WTC11 (cell line): ENCODE measurements at regions not wholly inside any gene's neighbourhood (a gene's known extent, or its start where the extent isn't known, plus 50 kb on each side); places are given as distances from the start of the nearest gene placed in this dataset.

Source experiments
- ATAC-seq: fragments of 200-7000 bp; cut with Tn5 transposase; 2 replicates; pipeline ENCODE4 v1.10.0; 2021; ENCODE audit warnings: mild to moderate bottlenecking, moderate library complexity
- CTCF ChIA-PET: fragments of 300-600 bp; sonication (Branson Sonifier 250); formaldehyde crosslinking; loops from one replicate; lab custom pipeline; 2021; ENCODE audit warnings: antibody characterized with exemption; lab: Charles Lee
- POLR2A ChIA-PET: fragments of 350-600 bp; sonication (Branson Sonifier 250); formaldehyde crosslinking; loops from one replicate; lab custom pipeline; 2021; ENCODE audit warnings: antibody characterized with exemption; lab: Charles Lee
- DNase-seq: peaks from one replicate; pipeline ENCODE4 v3.0.0; 2021; ENCODE audit warnings: low spot score
- H3K27ac Mint-ChIP-seq: 2 replicates; pipeline ENCODE4 v1.8.0; 2021; ENCODE audit warnings: mixed read lengths
- H3K27me3 Mint-ChIP-seq: 2 replicates; pipeline ENCODE4 v1.8.0; 2021; ENCODE audit warnings: low read depth, mild to moderate bottlenecking, moderate library complexity, mixed read lengths
- H3K36me3 Mint-ChIP-seq: 2 replicates; pipeline ENCODE4 v1.8.0; 2021; ENCODE audit warnings: mixed read lengths
- H3K4me1 Mint-ChIP-seq: 2 replicates; pipeline ENCODE4 v1.8.0; 2022; ENCODE audit warnings: mixed read lengths
- H3K4me3 Mint-ChIP-seq: 2 replicates; pipeline ENCODE4 v1.8.0; 2021; ENCODE audit warnings: mild to moderate bottlenecking, moderate library complexity, mixed read lengths
- H3K9me3 Mint-ChIP-seq: 2 replicates; pipeline ENCODE4 v1.8.0; 2021; ENCODE audit warnings: mixed read lengths
- AR ChIP-seq: fragments of 250-450 bp; sonication (Bioruptor Pico); IDR thresholded peaks from 2 replicates; pipeline ENCODE4 v1.9.0; 2021; ENCODE audit warnings: mild to moderate bottlenecking
- CREM ChIP-seq: sonication (generic); formaldehyde crosslinking; IDR thresholded peaks from 2 replicates; pipeline ENCODE4 v1.8.1; 2022; ENCODE audit warnings: mild to moderate bottlenecking, missing genetic modification reagents, moderate library complexity
- E2F1 ChIP-seq: sonication (generic); formaldehyde crosslinking; IDR thresholded peaks from 2 replicates; pipeline ENCODE4 v1.8.0; 2022; ENCODE audit warnings: mild to moderate bottlenecking, missing genetic modification reagents
- MAX ChIP-seq: sonication (generic); formaldehyde crosslinking; IDR thresholded peaks from 2 replicates; pipeline ENCODE4 v1.8.0; 2022; ENCODE audit warnings: mild to moderate bottlenecking, missing genetic modification reagents
- MLX ChIP-seq: sonication (generic); formaldehyde crosslinking; IDR thresholded peaks from 2 replicates; pipeline ENCODE4 v1.8.1; 2023; ENCODE audit warnings: mild to moderate bottlenecking, missing genetic modification reagents, moderate library complexity
- MXD4 ChIP-seq: fragments of 250-450 bp; sonication (Bioruptor Pico); IDR thresholded peaks from 2 replicates; pipeline ENCODE4 v1.8.0; 2021; ENCODE audit warnings: mild to moderate bottlenecking, moderate library complexity, borderline replicate concordance
- PREB ChIP-seq: sonication (generic); formaldehyde crosslinking; IDR thresholded peaks from 2 replicates; pipeline ENCODE4 v1.8.1; 2022; ENCODE audit warnings: mild to moderate bottlenecking, missing genetic modification reagents, moderate library complexity, borderline replicate concordance
- ZNF281 ChIP-seq: sonication (generic); formaldehyde crosslinking; IDR thresholded peaks from 2 replicates; pipeline ENCODE4 v1.8.0; 2023; ENCODE audit warnings: mild to moderate bottlenecking, missing genetic modification reagents

GRCh38 chr2:122486086-122486485 lies 730.6 kb downstream of the TSN start (continued):
- TF ChIP-seq AR (no peak), MXD4 (CRISPR knock-in tag) (no peak), MAX (CRISPR knock-in tag) (no peak)

GRCh38 chr2:122486705-122487415 lies 731.4 kb downstream of the TSN start:
- DNase-seq (no peak), ATAC-seq (no peak)
- Mint-ChIP-seq H3K27me3 (no peaks in the 10 kb centered on the region), H3K36me3 (peaks cover under 1% of the 10 kb centered on the region), H3K27ac (no peak overlapping the region), H3K9me3 (peaks cover 9% of the 10 kb centered on the region), H3K4me1 (peaks cover 49% of the 10 kb centered on the region), H3K4me3 (no peak overlapping the region)
- no peak for TF ChIP-seq E2F1 (CRISPR knock-in tag)
- TF ChIP-seq MAX (CRISPR knock-in tag) = no peak
- TF ChIP-seq ZNF281 (CRISPR knock-in tag) = no peak
- CTCF ChIA-PET = interaction anchor here (1.2 kb wide), 1 partner anchor 30 kb away, joined by 3 read pairs; no protein-coding TSS in a partner anchor
- POLR2A ChIA-PET = interaction anchor here (0.7 kb wide), 1 partner anchor 253 kb away, joined by 4 read pairs; no protein-coding TSS in a partner anchor

GRCh38 chr2:122491011-122491410 lies 735.6 kb downstream of the TSN start:
- CTCF ChIA-PET = no interaction called here
- H3K27ac Mint-ChIP-seq = peak overlapping the region; percentile 6; the same call in 1 of the 2 replicates

More at GRCh38 chr2:122491011-122491410, 735.6 kb downstream of the TSN start:
- Mint-ChIP-seq H3K4me3 (no peak overlapping the region), H3K9me3 (peaks cover 20% of the 10 kb centered on the region), H3K36me3 (no peaks in the 10 kb centered on the region), H3K27me3 (no peaks in the 10 kb centered on the region), H3K4me1 (peaks cover 16% of the 10 kb centered on the region)
- ATAC-seq (no peak), DNase-seq (no peak)
- POLR2A ChIA-PET = no interaction called here
- no peak for TF ChIP-seq MXD4 (CRISPR knock-in tag)
- TF ChIP-seq CREM (CRISPR knock-in tag) = no peak
- TF ChIP-seq MLX = no peak
- no peak for TF ChIP-seq PREB (CRISPR knock-in tag)
